ENCODE measurements at regions not wholly inside any gene's neighbourhood (a gene's known extent, or its start where the extent isn't known, plus 50 kb on each side); places are given as distances from the start of the nearest gene placed in this dataset.

DNA sequence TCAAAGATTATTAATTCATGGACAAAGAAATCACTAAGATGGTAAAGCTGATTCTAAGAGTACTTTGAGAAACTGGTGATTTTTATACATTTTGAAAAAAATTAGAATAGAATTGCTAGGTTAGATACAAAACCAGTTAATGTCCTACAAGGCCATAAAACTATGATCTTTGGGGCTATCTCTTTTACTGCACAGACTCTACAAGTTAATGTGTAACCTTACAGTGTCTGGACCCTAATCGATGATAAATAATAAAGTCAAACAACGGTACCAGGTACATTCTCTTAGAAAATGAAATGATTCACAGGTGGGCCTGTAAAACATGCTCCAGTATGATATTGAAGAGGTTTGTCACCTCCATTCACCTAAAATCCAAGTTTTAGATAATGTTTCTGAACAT lies 199.8 kb upstream of the LYZL1 start:
- H3K4me2 ChIP-seq (ENCODE audit: insufficient read depth, low read length): no peak overlapping the region
- TF ChIP-seq, protein P1, sequence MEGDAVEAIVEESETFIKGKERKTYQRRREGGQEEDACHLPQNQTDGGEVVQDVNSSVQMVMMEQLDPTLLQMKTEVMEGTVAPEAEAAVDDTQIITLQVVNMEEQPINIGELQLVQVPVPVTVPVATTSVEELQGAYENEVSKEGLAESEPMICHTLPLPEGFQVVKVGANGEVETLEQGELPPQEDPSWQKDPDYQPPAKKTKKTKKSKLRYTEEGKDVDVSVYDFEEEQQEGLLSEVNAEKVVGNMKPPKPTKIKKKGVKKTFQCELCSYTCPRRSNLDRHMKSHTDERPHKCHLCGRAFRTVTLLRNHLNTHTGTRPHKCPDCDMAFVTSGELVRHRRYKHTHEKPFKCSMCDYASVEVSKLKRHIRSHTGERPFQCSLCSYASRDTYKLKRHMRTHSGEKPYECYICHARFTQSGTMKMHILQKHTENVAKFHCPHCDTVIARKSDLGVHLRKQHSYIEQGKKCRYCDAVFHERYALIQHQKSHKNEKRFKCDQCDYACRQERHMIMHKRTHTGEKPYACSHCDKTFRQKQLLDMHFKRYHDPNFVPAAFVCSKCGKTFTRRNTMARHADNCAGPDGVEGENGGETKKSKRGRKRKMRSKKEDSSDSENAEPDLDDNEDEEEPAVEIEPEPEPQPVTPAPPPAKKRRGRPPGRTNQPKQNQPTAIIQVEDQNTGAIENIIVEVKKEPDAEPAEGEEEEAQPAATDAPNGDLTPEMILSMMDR (IDR thresholded peaks at IDR 0.05; ENCODE audit: extremely low read depth, low read depth, low read length): no peak

GRCh38 chr10:29096303-29096824 lies 192.5 kb upstream of the LYZL1 start:
- Histone ChIP-seq H3K4me2 (ENCODE audit: insufficient read depth, low read length) (no peak overlapping the region), H3K27me3 (ENCODE audit: insufficient read depth, low read length) (peaks cover 7% of the 10 kb centered on the region), H3K9me3 (ENCODE audit: low read depth, low read length) (no peaks in the 10 kb centered on the region), H3K4me1 (ENCODE audit: insufficient read depth, low read length) (no peaks in the 10 kb centered on the region), H3K27ac (ENCODE audit: low read depth, low read length) (no peak overlapping the region), H3K4me3 (ENCODE audit: insufficient read depth, low read length) (no peak overlapping the region), H2AFZ (ENCODE audit: low read length) (no peak overlapping the region), H3K36me3 (ENCODE audit: insufficient read depth, low read length) (no peaks in the 10 kb centered on the region), H4K20me1 (ENCODE audit: insufficient read depth, low read length) (no peaks in the 10 kb centered on the region), H3K79me2 (ENCODE audit: insufficient read depth, low read length) (no peaks in the 10 kb centered on the region)
- DNase-seq (ENCODE audit: insufficient read length, low spot score, missing footprints): no peak
- TF ChIP-seq, protein P1 (IDR thresholded peaks at IDR 0.05; ENCODE audit: extremely low read depth, low read depth, low read length): no peak

More for the DNA sequence above, 199.8 kb upstream of the LYZL1 start:
- Histone ChIP-seq H3K27ac (ENCODE audit: low read depth, low read length) (no peak overlapping the region), H3K36me3 (ENCODE audit: insufficient read depth, low read length) (no peaks in the 10 kb centered on the region), H3K9me3 (ENCODE audit: low read depth, low read length) (no peaks in the 10 kb centered on the region), H3K79me2 (ENCODE audit: insufficient read depth, low read length) (no peaks in the 10 kb centered on the region), H3K27me3 (ENCODE audit: insufficient read depth, low read length) (peaks cover 14% of the 10 kb centered on the region), H4K20me1 (ENCODE audit: insufficient read depth, low read length) (no peaks in the 10 kb centered on the region), H3K4me3 (ENCODE audit: insufficient read depth, low read length) (no peak overlapping the region), H2AFZ (ENCODE audit: low read length) (no peak overlapping the region), H3K4me1 (ENCODE audit: insufficient read depth, low read length) (no peaks in the 10 kb centered on the region)
- no peak for DNase-seq (ENCODE audit: insufficient read length, low spot score, missing footprints)

- Histone ChIP-seq H3K4me2 (ENCODE audit: insufficient read depth, low read length) (no peak overlapping the region), H3K4me3 (ENCODE audit: insufficient read depth, low read length) (no peak overlapping the region), H4K20me1 (ENCODE audit: insufficient read depth, low read length) (no peaks in the 10 kb centered on the region), H2AFZ (ENCODE audit: low read length) (no peak overlapping the region), H3K27me3 (ENCODE audit: insufficient read depth, low read length) (peaks cover 7% of the 10 kb centered on the region), H3K79me2 (ENCODE audit: insufficient read depth, low read length) (no peaks in the 10 kb centered on the region), H3K4me1 (ENCODE audit: insufficient read depth, low read length) (no peaks in the 10 kb centered on the region), H3K27ac (ENCODE audit: low read depth, low read length) (no peak overlapping the region), H3K36me3 (ENCODE audit: insufficient read depth, low read length) (no peaks in the 10 kb centered on the region), H3K9me3 (ENCODE audit: low read depth, low read length) (no peaks in the 10 kb centered on the region)
- no peak for DNase-seq (ENCODE audit: insufficient read length, low spot score, missing footprints)
- TF ChIP-seq, protein P1 (IDR thresholded peaks at IDR 0.05; ENCODE audit: extremely low read depth, low read depth, low read length): no peak
Measured at GRCh38 chr10:29098423-29098822, 190.4 kb upstream of the LYZL1 start.

- TF ChIP-seq, protein P1 (IDR thresholded peaks at IDR 0.05; ENCODE audit: extremely low read depth, low read depth, low read length): no peak
- no peak for DNase-seq (ENCODE audit: insufficient read length, low spot score, missing footprints)
- no peak overlapping the region for H2AFZ ChIP-seq (ENCODE audit: low read length)
- no peaks in the 10 kb centered on the region for H3K79me2 ChIP-seq (ENCODE audit: insufficient read depth, low read length)
- no peaks in the 10 kb centered on the region for H3K9me3 ChIP-seq (ENCODE audit: low read depth, low read length)
- H3K4me2 ChIP-seq (ENCODE audit: insufficient read depth, low read length): no peak overlapping the region
- H3K4me1 ChIP-seq (ENCODE audit: insufficient read depth, low read length): no peaks in the 10 kb centered on the region
- no peaks in the 10 kb centered on the region for H4K20me1 ChIP-seq (ENCODE audit: insufficient read depth, low read length)
- peaks cover 7% of the 10 kb centered on the region for H3K27me3 ChIP-seq (ENCODE audit: insufficient read depth, low read length)
- no peak overlapping the region for H3K27ac ChIP-seq (ENCODE audit: low read depth, low read length)
- no peak overlapping the region for H3K4me3 ChIP-seq (ENCODE audit: insufficient read depth, low read length)
- no peaks in the 10 kb centered on the region for H3K36me3 ChIP-seq (ENCODE audit: insufficient read depth, low read length)
Measured at GRCh38 chr10:29099001-29099400, 189.9 kb upstream of the LYZL1 start.

Measured in osteoblast (primary cell).